Epithelial cell of esophagus (primary cell): ENCODE measurements at regions not wholly inside any gene's neighbourhood (a gene's known extent, or its start where the extent isn't known, plus 50 kb on each side); places are given as distances from the start of the nearest gene placed in this dataset.

Experiments
- DNase-seq: peaks from one replicate; pipeline ENCODE4 v3.0.0; 2010; ENCODE audit warnings: low read depth
- H3K4me3 ChIP-seq: 2 replicates; pipeline ENCODE4 v1.5.1; 2011; ENCODE audit warnings: mild to moderate bottlenecking, low read length, control low read depth
- CTCF ChIP-seq: IDR thresholded peaks from 2 replicates; pipeline ENCODE4 v1.5.1; 2011; ENCODE audit warnings: low read depth, mild to moderate bottlenecking, low read length, control low read depth, inconsistent platforms; ENCODE audit not compliant: insufficient read depth; ENCODE audit errors: missing control alignments

GRCh38 chr10:53102424-53102823, 329.8 kb upstream of the MBL2 start:
- no peak overlapping the region for H3K4me3 ChIP-seq
- no peak for TF ChIP-seq CTCF
- DNase-seq: no peak

- DNase-seq: no peak
- H3K4me3 ChIP-seq: no peak overlapping the region
- TF ChIP-seq CTCF: no peak
Observed at GRCh38 chr10:53093878-53094277, 321.3 kb upstream of the MBL2 start.

GRCh38 chr10:53091574-53091973, 319.0 kb upstream of the MBL2 start:
- DNase-seq: no peak
- no peak for TF ChIP-seq CTCF
- no peak overlapping the region for H3K4me3 ChIP-seq

GRCh38 chr10:53088961-53089360, 316.4 kb upstream of the MBL2 start:
- no peak for TF ChIP-seq CTCF
- no peak for DNase-seq
- H3K4me3 ChIP-seq: no peak overlapping the region

GRCh38 chr10:53079283-53079682, 306.7 kb upstream of the MBL2 start:
- H3K4me3 ChIP-seq: no peak overlapping the region
- no peak for TF ChIP-seq CTCF
- peak; percentile 3 for DNase-seq

GRCh38 chr10:53076948-53077347, 304.4 kb upstream of the MBL2 start:
- no peak for DNase-seq
- no peak overlapping the region for H3K4me3 ChIP-seq
- TF ChIP-seq CTCF: no peak

GRCh38 chr10:53075469-53075868, 302.9 kb upstream of the MBL2 start:
- no peak overlapping the region for H3K4me3 ChIP-seq
- no peak for TF ChIP-seq CTCF
- no peak for DNase-seq
